ENCODE measurements at regions not wholly inside any gene's neighbourhood (a gene's known extent, or its start where the extent isn't known, plus 50 kb on each side); places are given as distances from the start of the nearest gene placed in this dataset.

DNA sequence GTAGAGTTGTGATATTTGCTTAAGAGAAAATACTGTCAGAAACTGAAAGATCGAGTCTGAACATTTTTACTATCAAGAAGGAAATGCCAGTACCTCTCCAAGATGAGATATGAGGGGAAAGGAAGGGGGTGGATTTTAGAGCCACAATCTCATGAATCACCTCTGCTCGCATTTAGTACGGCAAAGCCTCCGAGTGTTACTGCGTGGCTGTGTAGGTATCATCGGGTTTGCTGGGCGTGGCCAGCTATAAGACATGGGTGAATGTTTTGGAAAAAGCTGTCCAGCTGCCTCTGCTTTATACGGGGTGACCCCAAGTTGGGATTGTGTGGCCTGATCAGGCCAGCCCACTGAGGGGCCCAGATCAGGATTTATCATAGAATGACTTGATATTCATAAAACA, 826.4 kb downstream of the SOCS6 start:
- DNase-seq (ENCODE audit: low read depth) = no peak
- no peak overlapping the region for H3K4me3 ChIP-seq (ENCODE audit: low read depth, low read length)
- TF ChIP-seq, protein P1, sequence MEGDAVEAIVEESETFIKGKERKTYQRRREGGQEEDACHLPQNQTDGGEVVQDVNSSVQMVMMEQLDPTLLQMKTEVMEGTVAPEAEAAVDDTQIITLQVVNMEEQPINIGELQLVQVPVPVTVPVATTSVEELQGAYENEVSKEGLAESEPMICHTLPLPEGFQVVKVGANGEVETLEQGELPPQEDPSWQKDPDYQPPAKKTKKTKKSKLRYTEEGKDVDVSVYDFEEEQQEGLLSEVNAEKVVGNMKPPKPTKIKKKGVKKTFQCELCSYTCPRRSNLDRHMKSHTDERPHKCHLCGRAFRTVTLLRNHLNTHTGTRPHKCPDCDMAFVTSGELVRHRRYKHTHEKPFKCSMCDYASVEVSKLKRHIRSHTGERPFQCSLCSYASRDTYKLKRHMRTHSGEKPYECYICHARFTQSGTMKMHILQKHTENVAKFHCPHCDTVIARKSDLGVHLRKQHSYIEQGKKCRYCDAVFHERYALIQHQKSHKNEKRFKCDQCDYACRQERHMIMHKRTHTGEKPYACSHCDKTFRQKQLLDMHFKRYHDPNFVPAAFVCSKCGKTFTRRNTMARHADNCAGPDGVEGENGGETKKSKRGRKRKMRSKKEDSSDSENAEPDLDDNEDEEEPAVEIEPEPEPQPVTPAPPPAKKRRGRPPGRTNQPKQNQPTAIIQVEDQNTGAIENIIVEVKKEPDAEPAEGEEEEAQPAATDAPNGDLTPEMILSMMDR (IDR thresholded peaks at IDR 0.05; ENCODE audit: control insufficient read depth, extremely low read depth, insufficient read depth) = no peak

DNA sequence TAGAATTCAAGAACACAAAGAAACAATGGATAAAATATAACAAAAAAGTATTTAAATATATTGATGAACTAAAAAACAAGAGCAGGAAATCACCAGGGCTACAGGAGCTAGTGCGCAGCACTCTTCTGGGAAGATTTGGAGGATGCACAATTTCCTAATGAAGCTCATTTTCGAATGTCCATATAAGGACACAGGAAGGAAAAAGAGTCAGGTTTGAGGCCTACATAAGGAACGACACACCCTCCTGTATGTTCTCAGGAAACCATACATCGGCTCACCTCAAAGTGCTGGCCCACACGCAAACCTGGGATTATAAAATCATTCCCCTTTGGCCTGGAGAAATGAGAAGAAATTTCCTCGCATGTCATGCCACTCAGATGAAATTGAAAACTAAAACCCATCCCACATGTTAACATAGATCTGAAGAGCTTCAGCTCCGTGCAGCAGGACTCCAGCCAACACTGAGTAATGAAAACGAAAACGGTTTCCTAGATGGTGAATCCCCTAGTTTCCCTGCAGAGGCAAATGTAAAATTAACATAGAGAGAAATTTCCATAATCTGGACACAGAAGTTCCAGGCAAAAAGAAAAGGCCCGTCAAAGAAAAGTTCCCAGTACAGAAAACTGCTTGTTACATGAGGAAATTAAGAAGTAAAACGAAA, 825.8 kb downstream of the SOCS6 start:
- TF ChIP-seq, protein P1 (IDR thresholded peaks at IDR 0.05; ENCODE audit: control insufficient read depth, extremely low read depth, insufficient read depth) = no peak
- H3K4me3 ChIP-seq (ENCODE audit: low read depth, low read length) = no peak overlapping the region
- DNase-seq (ENCODE audit: low read depth) = no peak

DNA sequence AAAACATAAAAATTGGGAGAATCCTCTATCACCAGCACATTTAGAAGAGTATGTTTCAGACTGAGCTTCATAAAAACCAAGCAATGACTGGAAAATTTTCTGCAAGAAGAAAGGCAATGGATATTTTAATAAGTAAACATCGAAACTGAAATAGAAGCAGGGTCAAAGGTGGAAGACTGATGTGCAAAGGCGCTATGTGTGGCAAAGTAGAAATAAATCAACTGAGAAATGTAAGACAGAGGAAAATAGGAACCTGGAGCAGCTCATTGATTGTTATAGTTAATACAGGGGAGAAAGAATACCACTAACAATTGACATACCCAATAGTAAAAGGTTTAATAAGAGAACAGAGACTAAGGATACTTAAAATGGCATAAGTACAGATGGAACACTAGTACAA, 818.4 kb downstream of the SOCS6 start:
- TF ChIP-seq, protein P1 (IDR thresholded peaks at IDR 0.05; ENCODE audit: control insufficient read depth, extremely low read depth, insufficient read depth) = no peak
- no peak overlapping the region for H3K4me3 ChIP-seq (ENCODE audit: low read depth, low read length)
- no peak for DNase-seq (ENCODE audit: low read depth)

DNA sequence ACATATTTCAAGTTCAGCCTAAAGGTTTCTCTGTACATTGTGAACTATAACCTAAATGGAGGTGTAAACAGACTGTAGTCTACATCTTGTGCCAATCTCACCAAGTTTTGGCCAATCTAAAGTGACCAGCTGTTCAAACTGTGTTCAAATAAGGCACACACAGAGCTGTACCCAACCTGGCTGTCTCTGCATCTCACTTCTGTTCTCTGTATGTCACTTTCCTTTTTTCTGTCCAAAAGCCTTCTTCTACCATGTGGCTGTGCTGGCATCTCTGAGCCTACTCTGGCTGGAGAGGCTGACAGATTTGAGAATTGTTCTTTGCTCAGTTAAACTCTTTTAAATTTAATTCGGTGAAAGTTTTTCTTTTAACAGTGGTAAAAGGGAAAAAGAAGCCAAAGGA, 817.9 kb downstream of the SOCS6 start:
- no peak for DNase-seq (ENCODE audit: low read depth)
- no peak overlapping the region for H3K4me3 ChIP-seq (ENCODE audit: low read depth, low read length)
- TF ChIP-seq, protein P1 (IDR thresholded peaks at IDR 0.05; ENCODE audit: control insufficient read depth, extremely low read depth, insufficient read depth) = no peak

DNA sequence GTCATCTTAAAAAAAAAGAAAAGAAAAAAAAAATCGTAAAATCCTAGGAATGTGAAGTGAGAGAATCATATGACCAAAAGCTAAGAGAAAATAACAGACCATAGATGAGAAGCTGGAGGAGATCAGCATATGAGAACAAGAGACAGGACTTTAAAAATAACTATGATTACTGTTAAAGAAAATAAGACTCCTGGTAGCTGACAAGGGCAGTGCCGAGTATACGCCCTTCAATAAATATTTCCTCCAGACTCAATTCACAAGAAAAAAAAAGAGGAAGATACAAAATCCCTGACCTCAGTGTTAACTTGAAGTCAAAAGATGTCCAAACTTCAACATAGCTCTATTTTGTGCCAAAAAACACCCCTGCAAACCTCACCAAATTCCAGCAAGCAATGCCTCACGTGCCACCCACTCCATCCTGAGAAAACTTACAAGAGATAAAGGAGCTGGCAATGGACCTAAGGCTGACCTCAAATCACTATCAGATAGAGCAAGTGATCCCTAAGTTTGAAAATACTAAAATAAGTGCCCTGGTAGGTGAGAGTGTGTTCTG, 817.2 kb downstream of the SOCS6 start:
- DNase-seq (ENCODE audit: low read depth) = no peak
- TF ChIP-seq, protein P1 (IDR thresholded peaks at IDR 0.05; ENCODE audit: control insufficient read depth, extremely low read depth, insufficient read depth) = no peak
- H3K4me3 ChIP-seq (ENCODE audit: low read depth, low read length) = no peak overlapping the region

DNA sequence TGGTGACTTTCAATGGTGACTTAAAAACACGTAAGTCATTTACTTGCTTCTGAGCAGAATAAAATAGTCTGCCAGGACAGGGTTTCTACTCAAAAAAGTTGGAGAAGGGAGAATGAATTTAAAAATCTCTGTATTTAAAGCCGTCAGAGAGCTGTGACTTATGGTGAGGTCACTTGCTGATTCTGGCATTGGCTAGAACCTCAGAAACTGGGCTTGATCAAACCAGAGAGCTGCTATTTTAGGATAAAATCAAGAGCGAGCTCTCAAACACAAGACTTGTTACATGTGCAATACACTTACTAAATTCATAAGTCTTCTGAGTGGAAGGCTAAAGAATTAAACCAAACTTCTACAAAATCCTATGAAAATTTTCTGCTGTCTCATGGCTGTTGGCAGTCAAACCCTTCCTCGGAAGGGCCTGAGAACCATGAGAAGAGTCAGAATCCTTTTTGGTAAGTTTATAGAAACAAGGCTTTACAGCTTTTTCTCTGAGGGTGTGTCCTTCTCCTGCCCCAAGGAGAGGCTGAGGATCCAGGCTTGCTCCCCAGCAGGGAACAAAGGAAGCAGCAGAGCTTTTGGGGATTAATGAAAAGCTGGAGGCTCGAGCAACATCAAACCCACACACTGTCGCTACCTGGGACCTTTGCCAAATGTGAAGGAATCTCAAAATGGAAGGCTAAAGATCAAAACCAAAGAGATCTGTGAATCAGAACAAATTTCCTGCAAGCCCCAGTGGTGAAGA, 816.4 kb downstream of the SOCS6 start:
- DNase-seq (ENCODE audit: low read depth) = no peak
- H3K4me3 ChIP-seq (ENCODE audit: low read depth, low read length) = no peak overlapping the region
- TF ChIP-seq, protein P1 (IDR thresholded peaks at IDR 0.05; ENCODE audit: control insufficient read depth, extremely low read depth, insufficient read depth) = no peak
